ENCODE measurements at regions not wholly inside any gene's neighbourhood (a gene's known extent, or its start where the extent isn't known, plus 50 kb on each side); places are given as distances from the start of the nearest gene placed in this dataset.

DNA sequence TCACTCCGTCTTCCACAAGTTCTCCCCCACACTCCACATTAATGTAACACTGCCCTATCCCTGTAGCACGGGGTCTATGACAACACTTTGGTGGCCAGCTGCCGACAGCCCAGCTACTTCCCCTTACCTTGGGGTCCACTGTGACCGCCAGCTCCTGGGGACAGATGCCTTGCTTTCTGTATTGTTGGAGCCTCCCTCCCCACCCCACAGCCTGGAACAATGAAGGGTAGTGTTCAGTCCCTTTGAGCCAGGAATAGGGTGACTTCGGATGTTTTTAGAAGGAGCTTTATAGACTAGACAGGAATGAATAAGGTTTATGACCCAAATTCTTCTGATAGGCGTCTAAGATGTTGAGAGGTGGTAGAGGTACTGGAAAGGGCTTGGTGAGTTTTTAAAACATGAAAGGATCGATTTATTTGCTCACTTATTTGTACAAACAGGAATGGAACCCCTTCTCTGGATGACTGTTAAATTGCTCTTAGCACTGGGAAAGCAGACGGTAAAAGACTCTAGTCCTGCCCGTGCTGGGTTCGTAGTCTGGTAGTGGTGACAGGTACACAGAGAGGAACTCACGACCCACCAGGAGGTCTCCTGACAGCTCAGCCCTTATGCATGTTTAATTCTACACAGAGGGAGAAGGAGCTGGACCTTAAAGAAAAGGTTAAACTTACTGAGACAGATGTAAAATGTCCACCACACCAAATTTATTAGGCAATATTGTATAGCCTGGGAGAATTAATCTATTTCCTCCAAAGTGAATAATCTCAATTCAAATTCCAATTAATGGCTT, 90.9 kb downstream of the MYCN start (continued):
- TF ChIP-seq HDAC2 (IDR thresholded peaks at IDR 0.05; ENCODE audit: borderline replicate concordance in 1 of 2, low read depth in 2 of 2, low read length in 2 of 2), result no peak
- TF ChIP-seq POLR2AphosphoS5 (IDR thresholded peaks at IDR 0.05; ENCODE audit: low read depth, low read length), result no peak

All from H1 (cell line).